Renal cortex interstitium (tissue), 11 donors: ENCODE measurements at regions not wholly inside any gene's neighbourhood (a gene's known extent, or its start where the extent isn't known, plus 50 kb on each side); places are given as distances from the start of the nearest gene placed in this dataset.

Experiments used
- DNase-seq, 11 donors: peaks; one replicate each; pipeline ENCODE4 v3.0.0-alpha.2; 2013; ENCODE audit warnings: low read depth in 9 of 11, low spot score in 4 of 11; ENCODE audit errors: extremely low read depth in 1 of 11

GRCh38 chrY:19405598-19405997 is 338.9 kb downstream of the KDM5D start:
- DNase-seq, result no peak

GRCh38 chrY:19392876-19393275 is 351.6 kb downstream of the KDM5D start:
- DNase-seq, result no peak

DNA sequence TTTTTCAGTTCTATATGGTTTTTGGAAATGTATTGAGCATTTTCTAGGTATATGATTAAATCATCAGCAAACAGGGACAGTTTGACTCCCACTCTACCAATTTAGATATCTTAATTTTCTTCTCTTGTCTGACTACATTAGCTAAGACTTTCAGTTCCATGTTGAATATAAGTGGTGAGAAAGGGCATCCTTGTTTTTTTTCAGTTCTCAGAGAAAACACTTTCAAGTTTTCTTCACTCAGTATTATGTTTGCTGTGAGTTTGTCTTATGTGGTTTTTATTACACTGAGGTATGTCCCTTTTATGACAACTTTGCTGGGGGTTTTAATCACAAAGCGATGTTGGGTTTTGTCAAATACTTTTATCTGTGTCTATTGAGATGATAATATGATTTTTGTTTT is 352.6 kb downstream of the KDM5D start:
- no peak for DNase-seq

- no peak for DNase-seq
Observed at GRCh38 chrY:19365321-19365720, 379.2 kb downstream of the KDM5D start.

GRCh38 chrY:19357249-19357648 is 387.3 kb downstream of the KDM5D start:
- no peak for DNase-seq

DNA sequence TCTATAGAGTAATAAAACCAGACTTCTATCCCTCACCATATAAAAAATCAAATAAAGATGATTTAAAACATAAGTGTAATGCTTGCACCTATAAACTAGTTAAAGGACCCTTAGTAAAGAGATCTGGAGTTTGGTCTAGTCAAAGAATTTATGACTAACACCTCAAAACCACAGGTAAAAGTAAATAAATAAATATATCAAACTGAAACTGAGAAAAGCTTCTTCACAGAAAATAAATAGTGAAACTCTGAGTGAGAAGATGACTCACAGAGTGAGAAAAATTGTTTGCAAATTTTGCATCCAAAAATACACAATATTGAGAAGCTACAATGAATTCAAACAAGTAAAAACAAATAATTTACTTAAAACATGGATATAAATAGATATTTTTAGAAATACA is 387.8 kb downstream of the KDM5D start:
- DNase-seq, result no peak

GRCh38 chrY:19354857-19355173 is 389.7 kb downstream of the KDM5D start:
- DNase-seq, result no peak

DNA sequence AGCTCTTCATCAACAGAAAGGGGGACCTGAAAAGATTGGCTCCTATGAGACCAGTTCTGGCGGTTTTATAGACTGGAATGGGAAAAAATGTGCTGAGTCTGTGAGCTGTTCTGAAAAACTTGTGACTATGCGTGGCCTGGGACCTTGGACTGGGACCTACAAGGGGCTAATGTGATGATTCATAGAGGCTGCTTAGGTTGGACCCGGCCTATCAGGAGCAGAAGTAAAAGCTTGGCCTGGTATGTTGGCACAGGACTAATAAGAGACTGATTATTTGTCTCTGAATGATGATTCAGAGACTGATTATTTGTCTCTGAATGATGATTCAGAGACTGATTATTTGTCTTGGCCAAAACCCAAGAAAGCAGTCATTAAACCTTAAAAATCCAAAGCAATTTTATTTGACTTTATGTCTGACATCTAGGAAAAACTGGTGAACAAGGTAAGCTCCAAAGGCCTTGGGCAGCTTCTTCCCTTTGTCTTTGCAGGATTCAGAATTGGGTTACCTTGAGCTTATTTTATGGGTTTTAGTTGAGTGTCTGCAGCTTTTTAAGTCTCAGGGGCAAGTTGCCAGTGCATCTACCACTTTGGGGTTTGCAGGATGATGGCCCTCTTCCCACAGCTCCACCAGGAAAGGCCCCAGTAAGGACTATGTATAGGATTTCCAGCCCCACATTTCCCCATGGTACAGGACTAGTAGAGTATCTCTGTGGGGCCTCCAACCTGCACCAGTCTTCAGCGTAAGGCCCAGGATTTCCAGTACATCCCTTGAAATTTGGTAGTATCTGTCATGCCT is 390.3 kb downstream of the KDM5D start:
- no peak for DNase-seq

- DNase-seq, result no peak
Observed at GRCh38 chrY:19351616-19352015, 392.9 kb downstream of the KDM5D start.

DNA sequence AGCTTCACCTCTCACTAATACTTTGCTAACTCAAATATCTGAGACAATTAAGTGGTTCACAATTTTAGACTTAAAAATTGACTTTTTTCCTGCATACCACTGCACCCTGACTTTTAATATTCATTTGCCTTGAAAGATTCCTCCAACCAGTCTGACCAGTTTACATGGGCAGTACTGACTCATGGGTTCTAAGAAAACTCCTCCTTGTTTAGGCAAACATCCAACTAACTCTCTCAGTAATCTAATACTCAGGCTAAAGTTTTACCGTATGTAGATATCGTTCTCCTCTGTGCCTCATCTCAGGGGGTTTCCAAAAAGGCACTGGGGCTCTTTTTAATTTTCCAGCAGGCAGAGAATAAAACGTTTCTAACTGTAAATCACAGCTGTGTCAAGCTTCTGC is 422.8 kb downstream of the KDM5D start:
- DNase-seq, result no peak

GRCh38 chrY:19319135-19319534 is 425.4 kb downstream of the KDM5D start:
- DNase-seq, result no peak

DNA sequence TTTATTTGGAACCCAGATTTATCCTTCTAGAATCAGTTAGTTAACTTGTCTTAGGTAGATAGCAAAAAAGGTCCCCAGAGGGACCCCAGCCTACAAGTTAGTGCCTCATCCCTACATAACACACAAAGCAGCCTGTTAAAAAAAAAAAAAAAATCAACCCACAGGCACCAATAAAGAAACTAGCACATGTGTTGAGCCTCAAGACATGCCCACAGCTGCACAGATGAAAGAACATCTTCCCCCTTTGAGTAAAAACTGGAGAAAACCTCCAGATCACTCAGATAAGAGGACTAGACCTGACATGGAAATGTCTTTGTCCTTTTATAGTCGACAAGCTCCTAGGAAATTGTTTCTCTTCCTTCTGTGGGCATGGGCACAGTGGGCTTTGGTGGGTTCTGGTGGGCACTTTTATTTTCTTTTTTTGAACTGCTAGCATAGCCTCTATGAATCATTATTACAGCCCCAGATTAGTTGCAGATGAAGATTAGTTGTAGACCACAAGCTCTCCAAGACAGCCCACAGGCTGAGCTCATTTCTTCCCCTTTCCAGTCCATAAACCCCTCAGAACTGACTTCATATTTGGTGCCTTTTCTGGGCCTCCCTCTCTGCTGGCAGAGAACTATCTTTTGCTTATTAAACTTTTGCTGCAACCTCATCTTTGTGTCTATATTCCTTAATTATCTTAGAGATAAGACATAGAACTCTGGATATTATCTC is 427.1 kb downstream of the KDM5D start:
- DNase-seq, result no peak

- DNase-seq, result no peak
Observed at GRCh38 chrY:19307627-19308026, 436.9 kb downstream of the KDM5D start.

DNA sequence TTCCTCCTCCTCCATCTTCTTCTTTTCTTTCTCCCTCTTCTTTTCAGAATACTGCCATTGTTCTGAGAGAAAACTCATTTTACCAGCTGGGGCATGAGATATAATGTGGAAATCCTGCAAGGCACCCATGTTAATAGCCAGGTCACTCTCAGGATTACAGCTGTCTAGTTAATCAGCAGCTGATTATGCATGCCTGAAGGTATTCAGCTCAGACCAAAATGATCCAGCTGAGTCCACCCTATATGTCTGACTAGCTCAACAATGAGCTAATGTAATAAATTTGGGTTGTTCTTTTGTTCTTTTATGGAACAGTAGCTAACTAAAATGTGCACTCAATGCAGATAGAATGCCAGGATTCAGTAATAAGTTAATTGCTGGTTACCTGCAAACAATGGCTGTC is 441.4 kb downstream of the KDM5D start:
- no peak for DNase-seq

DNA sequence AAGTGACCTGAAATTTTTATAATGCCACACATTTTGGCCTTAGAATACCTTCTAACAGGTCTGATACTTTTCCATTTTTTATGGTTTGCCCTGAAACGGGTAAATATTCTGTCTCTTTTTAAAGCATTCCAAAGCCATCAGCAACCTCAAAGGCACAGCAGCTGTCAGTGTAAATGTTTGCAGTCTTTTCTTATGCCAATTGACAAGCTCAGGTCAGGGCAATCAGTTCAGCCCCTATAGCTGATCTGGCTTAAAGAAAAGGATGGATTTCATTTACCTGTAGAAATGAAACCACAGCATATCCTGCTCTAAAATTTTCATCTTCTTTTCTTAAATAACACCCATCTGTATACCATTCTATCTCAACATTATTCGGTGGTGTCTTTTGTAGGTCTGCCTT is 453.6 kb downstream of the KDM5D start:
- no peak for DNase-seq

GRCh38 chrY:19274076-19274475 is 470.4 kb downstream of the KDM5D start:
- DNase-seq, result no peak

GRCh38 chrY:19268331-19268730 is 476.2 kb downstream of the KDM5D start:
- DNase-seq, result no peak

DNA sequence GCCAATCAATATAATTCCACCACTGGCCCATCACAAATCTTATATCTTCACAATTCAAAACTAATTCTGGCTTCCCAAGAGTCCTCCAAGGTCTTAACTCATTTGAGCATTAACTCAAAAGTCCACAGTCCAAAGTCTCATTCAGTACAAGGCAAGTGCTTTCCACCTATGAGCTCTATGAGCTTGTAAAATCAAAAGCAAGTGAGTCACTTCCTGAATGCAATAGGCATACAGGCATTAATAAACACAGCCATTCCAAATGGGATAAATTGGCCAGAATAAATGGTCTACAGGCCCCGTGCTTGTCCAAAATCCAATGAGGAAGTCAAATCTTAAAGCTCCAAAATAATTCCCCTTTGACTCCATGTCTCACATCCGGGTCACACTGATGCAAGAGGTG is 479.1 kb downstream of the KDM5D start:
- DNase-seq, result no peak

DNA sequence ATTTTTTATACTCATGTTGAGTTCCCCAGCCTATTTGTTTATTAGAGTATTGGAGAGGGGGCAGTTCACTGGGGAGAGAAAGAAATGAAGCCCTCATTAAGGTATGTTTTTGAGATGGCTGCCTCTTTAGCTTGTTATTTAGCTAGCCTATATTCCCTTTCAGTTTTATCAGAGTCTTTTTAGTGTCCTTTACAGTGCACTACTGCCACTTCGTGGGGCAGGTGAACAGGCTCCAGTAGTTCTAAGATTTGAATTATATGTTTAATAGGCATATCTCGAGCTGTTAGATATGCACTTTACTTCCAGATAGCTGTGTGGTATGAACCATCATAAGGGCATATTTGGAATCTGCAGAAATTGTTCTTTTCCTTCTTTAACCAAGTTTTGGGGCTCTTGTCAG is 482.2 kb downstream of the KDM5D start:
- DNase-seq, result no peak

- no peak for DNase-seq
Observed at GRCh38 chrY:19232276-19232994, 458.9 kb upstream of the HSFY2 start.
